GM12873 (cell line): ENCODE measurements at regions not wholly inside any gene's neighbourhood (a gene's known extent, or its start where the extent isn't known, plus 50 kb on each side); places are given as distances from the start of the nearest gene placed in this dataset.

ENCODE experiments used
- CTCF ChIP-seq: IDR thresholded peaks from 2 replicates; pipeline ENCODE4 v1.5.1; 2012; ENCODE audit warnings: low read depth, mild to moderate bottlenecking, moderate library complexity, low read length, control low read depth; ENCODE audit not compliant: insufficient read depth; ENCODE audit errors: missing control alignments

- TF ChIP-seq CTCF: no peak
Measured at GRCh38 chr10:106440355-106440754, 724.2 kb downstream of the SORCS1 start.

DNA sequence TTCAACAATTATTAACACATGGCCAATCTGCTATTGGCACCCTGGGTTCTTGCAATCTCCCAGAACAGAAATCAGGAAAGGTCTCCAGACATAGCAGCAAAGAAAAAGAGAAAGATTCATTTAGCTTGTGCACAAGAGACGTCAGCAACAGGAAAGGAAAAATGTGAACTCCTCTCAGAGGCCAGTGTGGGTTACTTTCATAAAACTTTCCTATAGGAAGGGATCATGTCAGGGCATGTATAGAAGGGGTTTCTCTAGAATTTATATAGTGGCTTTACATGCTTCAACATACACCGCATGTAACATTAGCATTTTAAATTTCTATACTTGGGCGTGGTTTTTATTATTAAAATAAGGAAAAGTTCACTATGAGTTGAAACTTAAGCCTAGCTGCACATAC is 725.1 kb downstream of the SORCS1 start:
- no peak for TF ChIP-seq CTCF

GRCh38 chr10:106438386-106438785 is 726.1 kb downstream of the SORCS1 start:
- no peak for TF ChIP-seq CTCF

- TF ChIP-seq CTCF: no peak
Measured at GRCh38 chr10:106436123-106436715, 728.3 kb downstream of the SORCS1 start.

DNA sequence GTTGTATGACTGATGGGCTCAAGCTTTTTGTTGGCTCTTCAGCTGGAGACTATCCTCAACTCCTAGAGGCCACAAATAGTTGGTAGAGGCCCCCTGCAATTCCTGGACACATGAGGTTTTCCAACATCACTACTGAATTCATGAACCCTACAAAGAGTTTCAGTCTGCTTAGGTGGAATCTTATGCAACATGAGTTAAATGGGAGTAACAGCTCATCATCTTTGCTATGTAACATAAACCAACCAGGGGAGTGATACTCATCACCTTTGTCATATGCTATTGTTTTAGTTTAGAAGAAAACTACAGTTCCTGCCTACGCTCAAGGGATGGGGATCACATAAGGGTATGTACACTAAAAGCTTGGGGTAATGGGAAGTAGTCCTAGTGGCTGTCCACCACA is 729.4 kb downstream of the SORCS1 start:
- no peak for TF ChIP-seq CTCF

DNA sequence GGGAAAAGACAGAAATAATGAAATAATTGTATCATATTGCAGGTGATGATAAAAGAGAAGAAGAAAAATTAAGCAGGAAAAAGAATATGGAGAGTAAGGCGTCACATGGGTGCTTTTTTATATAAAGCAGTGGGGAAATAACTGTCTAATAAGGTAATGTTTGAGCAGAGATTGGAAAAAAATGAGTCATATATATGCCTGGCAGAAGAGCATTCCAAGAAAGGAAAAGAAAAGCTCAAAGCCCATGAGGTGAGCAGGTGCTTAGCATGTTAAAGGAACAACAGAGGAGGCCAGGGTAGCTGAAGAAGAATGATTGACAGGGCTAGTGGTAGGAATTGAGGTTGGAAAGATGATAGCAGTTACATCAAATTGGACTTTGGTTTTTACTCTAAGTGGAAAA is 739.5 kb downstream of the SORCS1 start:
- TF ChIP-seq CTCF: no peak

DNA sequence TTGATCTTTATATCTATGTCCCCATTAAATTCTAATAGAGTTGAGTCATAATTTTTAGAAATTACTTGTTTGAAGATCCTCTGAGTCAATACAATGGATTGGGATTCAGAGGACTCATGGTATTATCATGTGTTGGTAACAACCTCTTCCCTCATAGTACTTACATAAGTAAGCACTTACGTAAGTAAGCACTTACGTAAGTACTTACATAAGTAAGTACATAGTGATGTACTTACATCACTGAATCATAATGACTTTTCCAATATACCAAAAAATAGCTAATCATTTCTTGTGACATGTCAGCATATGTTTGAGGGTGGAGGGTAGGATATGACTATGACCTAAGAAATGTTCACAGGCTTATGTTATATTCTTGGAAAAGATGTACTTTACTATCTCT is 740.5 kb downstream of the SORCS1 start:
- TF ChIP-seq CTCF: no peak
